H1 (cell line): ENCODE measurements at regions not wholly inside any gene's neighbourhood (a gene's known extent, or its start where the extent isn't known, plus 50 kb on each side); places are given as distances from the start of the nearest gene placed in this dataset.
A peak's percentile ranks its signal among the peaks of the same experiment; 100 is the strongest.

Source experiments
- CTCF ChIA-PET: fragments of 300-600 bp; sonication (Branson Sonifier 250); formaldehyde crosslinking; loops from one replicate; lab custom pipeline; 2021; ENCODE audit not compliant: partially characterized antibody; lab: Charles Lee
- POLR2A ChIA-PET: fragments of 300-600 bp; sonication (Branson Sonifier 250); formaldehyde crosslinking; loops from one replicate; lab custom pipeline; 2021; ENCODE audit warnings: inconsistent platforms; ENCODE audit not compliant: partially characterized antibody; lab: Charles Lee
- DNase-seq, 2 experiments: peaks; one replicate each; pipeline versions ENCODE4 v3.0.0 to v3.0.0-alpha.2; 2010 to 2022; ENCODE audit warnings: low spot score in 2 of 2, low read depth in 1 of 2, mixed read lengths in 1 of 2
- FAIRE-seq: peaks from 2 replicates; lab custom pipeline; 2011; peaks lifted over from hg19 to GRCh38; lab: Jason Lieb, UNC
- H2AFZ ChIP-seq: 2 replicates; pipeline ENCODE4 v1.8.1; 2012; ENCODE audit warnings: low read length, inconsistent platforms
- H2AK5ac ChIP-seq: 2 replicates; pipeline ENCODE4 v1.6.1; 2013; ENCODE audit warnings: low read depth, low read length
- H2BK120ac ChIP-seq: replicated peaks from 2 replicates; pipeline ENCODE3; 2013; ENCODE audit warnings: low read depth, low read length, inconsistent platforms
- H2BK12ac ChIP-seq: 2 replicates; pipeline ENCODE4 v1.6.1; 2013; ENCODE audit warnings: low read depth, low read length
- H2BK15ac ChIP-seq: 2 replicates; pipeline ENCODE4 v1.6.1; 2013; ENCODE audit warnings: low read length
- H2BK20ac ChIP-seq: 2 replicates; pipeline ENCODE4 v1.6.1; 2013; ENCODE audit warnings: low read length
- H2BK5ac ChIP-seq: 2 replicates; pipeline ENCODE4 v1.6.1; 2013; ENCODE audit warnings: low read depth, low read length
- H3K14ac ChIP-seq: 2 replicates; pipeline ENCODE4 v1.6.1; 2013; ENCODE audit warnings: inconsistent platforms; ENCODE audit not compliant: insufficient read length
- H3K18ac ChIP-seq: 2 replicates; pipeline ENCODE4 v1.6.1; 2013; ENCODE audit warnings: low read length; ENCODE audit errors: extremely low read depth
- H3K23ac ChIP-seq: 2 replicates; pipeline ENCODE4 v1.6.1; 2013; ENCODE audit warnings: inconsistent platforms; ENCODE audit not compliant: insufficient read length
- H3K23me2 ChIP-seq: 2 replicates; pipeline ENCODE4 v1.6.1; 2013; ENCODE audit warnings: low read depth, low read length
- H3K27ac ChIP-seq: 2 replicates; pipeline ENCODE4 v1.6.1; 2011; ENCODE audit warnings: low read depth, low read length, inconsistent platforms
- H3K27me3 ChIP-seq, 4 experiments: replicated peaks in 1 of 4; 1 replicate in 1 of 4; 2 replicates in 3 of 4; pipeline versions ENCODE4 v1.6.1 to v1.8.1; 2011 to 2013; ENCODE audit warnings: low read length in 3 of 4, mild to moderate bottlenecking in 3 of 4, inconsistent platforms in 2 of 4, mixed read lengths in 2 of 4, moderate library complexity in 1 of 4; ENCODE audit not compliant: control insufficient read depth in 3 of 4, insufficient read depth in 3 of 4; ENCODE audit errors: extremely low read depth in 1 of 4
- H3K36me3 ChIP-seq, 4 experiments: 2 replicates each; pipeline versions ENCODE4 v1.6.1 to v1.8.1; 2011 to 2013; ENCODE audit warnings: mild to moderate bottlenecking in 4 of 4, low read length in 3 of 4, moderate library complexity in 2 of 4, control low read depth in 1 of 4, inconsistent platforms in 1 of 4; ENCODE audit not compliant: insufficient read depth in 4 of 4, control insufficient read depth in 2 of 4
- H3K4ac ChIP-seq: replicated peaks from 2 replicates; pipeline ENCODE3; 2013; ENCODE audit warnings: low read length, low read depth, mixed read lengths, inconsistent platforms; ENCODE audit not compliant: insufficient read length
- H3K4me1 ChIP-seq, 4 experiments: replicated peaks in 1 of 4; 1 replicate in 1 of 4; 2 replicates in 3 of 4; pipeline versions ENCODE4 v1.6.1 to v1.8.1; 2011 to 2013; ENCODE audit warnings: low read length in 3 of 4, inconsistent platforms in 2 of 4, mixed read lengths in 1 of 4; ENCODE audit not compliant: insufficient read depth in 4 of 4, control insufficient read depth in 3 of 4
- H3K4me2 ChIP-seq, 2 experiments: 2 replicates each; pipeline versions ENCODE4 v1.6.1 to v1.8.1; 2011 to 2013; ENCODE audit warnings: low read depth in 2 of 2, low read length in 2 of 2, control low read depth in 1 of 2, inconsistent platforms in 1 of 2, mild to moderate bottlenecking in 1 of 2; ENCODE audit not compliant: insufficient read depth in 1 of 2
- H3K4me3 ChIP-seq, 4 experiments: fragments of 200-600, 300-600 bp in 1 of 4; sonication (generic), shearing (Covaris generic), sonication (Bioruptor Twin) in 1 of 4; 2 replicates each; pipeline versions ENCODE4 v1.5.1 to v1.8.1; 2011 to 2016; ENCODE audit warnings: low read length in 4 of 4, low read depth in 3 of 4, control low read depth in 2 of 4, inconsistent platforms in 2 of 4, mild to moderate bottlenecking in 2 of 4, mixed read lengths in 1 of 4, moderate library complexity in 1 of 4; ENCODE audit not compliant: insufficient read depth in 2 of 4; ENCODE audit errors: extremely low read depth in 1 of 4
- H3K56ac ChIP-seq: replicated peaks from 2 replicates; pipeline ENCODE3; 2013; ENCODE audit warnings: low read depth, mild to moderate bottlenecking, mixed read lengths, low read length, inconsistent platforms; ENCODE audit not compliant: insufficient read length
- H3K79me1 ChIP-seq: 2 replicates; pipeline ENCODE4 v1.6.1; 2013; ENCODE audit warnings: low read depth, low read length, control low read depth
- H3K79me2 ChIP-seq, 2 experiments: 2 replicates each; pipeline versions ENCODE4 v1.6.1 to v1.8.1; 2012 to 2013; ENCODE audit warnings: low read length in 2 of 2, mild to moderate bottlenecking in 2 of 2, inconsistent platforms in 1 of 2; ENCODE audit not compliant: insufficient read depth in 2 of 2, control insufficient read depth in 1 of 2
- H3K9ac ChIP-seq, 4 experiments: replicated peaks in 1 of 4; 1 replicate in 1 of 4; 2 replicates in 3 of 4; pipeline versions ENCODE4 v1.6.1 to v1.8.1; 2011 to 2013; ENCODE audit warnings: low read depth in 3 of 4, low read length in 3 of 4, control low read depth in 2 of 4, mild to moderate bottlenecking in 2 of 4, moderate library complexity in 2 of 4, inconsistent platforms in 1 of 4; ENCODE audit errors: extremely low read depth in 1 of 4
- H3K9me3 ChIP-seq, 2 experiments: 2 replicates each; pipeline versions ENCODE4 v1.6.1 to v1.8.1; 2012 to 2013; ENCODE audit warnings: mild to moderate bottlenecking in 2 of 2, moderate library complexity in 2 of 2, control low read depth in 1 of 2, inconsistent platforms in 1 of 2, low read depth in 1 of 2, low read length in 1 of 2, mixed read lengths in 1 of 2; ENCODE audit not compliant: insufficient read depth in 2 of 2
- H4K20me1 ChIP-seq, 2 experiments: replicated peaks in 1 of 2; 2 replicates each; pipeline versions ENCODE3 to v1.8.1; 2011 to 2013; ENCODE audit warnings: inconsistent platforms in 2 of 2, low read length in 2 of 2, mild to moderate bottlenecking in 1 of 2; ENCODE audit not compliant: insufficient read depth in 2 of 2, control insufficient read depth in 1 of 2
- H4K5ac ChIP-seq: 2 replicates; pipeline ENCODE4 v1.6.1; 2013; ENCODE audit warnings: low read length, low read depth, mixed read lengths, inconsistent platforms; ENCODE audit not compliant: insufficient read length
- H4K8ac ChIP-seq: 2 replicates; pipeline ENCODE4 v1.8.0; 2013; ENCODE audit warnings: mild to moderate bottlenecking, moderate library complexity, low read length, inconsistent platforms; ENCODE audit not compliant: insufficient read depth; ENCODE audit errors: extremely low read depth
- H4K91ac ChIP-seq: replicated peaks from 2 replicates; pipeline ENCODE3; 2013; ENCODE audit warnings: low read length, mixed read lengths, inconsistent platforms; ENCODE audit not compliant: insufficient read length
- BACH1 ChIP-seq: IDR thresholded peaks from 2 replicates; pipeline ENCODE4 v1.6.1; 2012; ENCODE audit warnings: low read length, improper control_type of control experiment
- CBX5 ChIP-seq: fragments of 300-800, 300-1000 bp; sonication (generic); IDR thresholded peaks from 2 replicates; pipeline ENCODE4 v1.7.1; 2016; ENCODE audit warnings: antibody characterized with exemption, low read length, low read depth
- CTCF ChIP-seq, 3 experiments: IDR thresholded peaks; 1 replicate in 2 of 3; 2 replicates in 1 of 3; pipeline versions ENCODE4 v1.5.1 to v1.6.1; 2011; ENCODE audit warnings: low read length in 3 of 3, mild to moderate bottlenecking in 3 of 3, inconsistent platforms in 2 of 3, low read depth in 1 of 3, moderate library complexity in 1 of 3; ENCODE audit not compliant: insufficient read depth in 1 of 3; ENCODE audit errors: control extremely low read depth in 1 of 3
- EP300 ChIP-seq, 2 experiments: IDR thresholded peaks; 1 replicate in 1 of 2; 2 replicates in 1 of 2; pipeline ENCODE4 v1.6.1; 2011 to 2012; ENCODE audit warnings: low read depth in 2 of 2, low read length in 2 of 2, mild to moderate bottlenecking in 2 of 2, borderline replicate concordance in 1 of 2, inconsistent platforms in 1 of 2, moderate library complexity in 1 of 2
- JUND ChIP-seq: IDR thresholded peaks from 2 replicates; pipeline ENCODE4 v1.6.1; 2011; ENCODE audit warnings: mild to moderate bottlenecking, improper control_type of control experiment, low read length
- POLR2A ChIP-seq, 2 experiments: IDR thresholded peaks; 1 replicate in 1 of 2; 2 replicates in 1 of 2; pipeline ENCODE4 v1.6.1; 2011; ENCODE audit warnings: low read depth in 2 of 2, low read length in 2 of 2, mild to moderate bottlenecking in 2 of 2; ENCODE audit errors: control extremely low read depth in 1 of 2
- TEAD4 ChIP-seq: IDR thresholded peaks from 2 replicates; pipeline ENCODE4 v1.6.1; 2012; ENCODE audit warnings: low read depth, low read length, inconsistent platforms, mixed read lengths
- WGBS, 2 experiments: shearing (Covaris generic) in 1 of 2; methylation state at CpG; one replicate each; pipeline versions ENCODE4 v1.1.6 to v1.1.7; 2013 to 2015; ENCODE audit warnings: low lambda C conversion rate in 2 of 2, mixed read lengths in 2 of 2, inconsistent platforms in 1 of 2, low coverage in 1 of 2, missing lambda C conversion rate in 1 of 2; ENCODE audit not compliant: insufficient replicate concordance in 2 of 2, insufficient coverage in 1 of 2, insufficient read length in 1 of 2; ENCODE audit errors: extremely low coverage in 1 of 2, missing lambda C conversion rate in 1 of 2; 5-methylcytosine and 5-hydroxymethylcytosine counted together

- H3K9ac ChIP-seq = no peak overlapping the region; a peak in 1 of 7 replicates
- no peaks in the 10 kb centered on the region; a peak in 2 of 7 replicates for H3K4me1 ChIP-seq
- no peak overlapping the region for H4K5ac ChIP-seq
- POLR2A ChIA-PET = interaction anchor here (1.3 kb wide), 1 partner anchor 9 kb away, joined by 3 read pairs; no protein-coding TSS in a partner anchor
- H2BK15ac ChIP-seq = no peak overlapping the region
- H3K4ac ChIP-seq = no peak overlapping the region
- no peak overlapping the region for H2BK20ac ChIP-seq
- H3K18ac ChIP-seq = no peak overlapping the region
- H2AK5ac ChIP-seq = no peak overlapping the region
- peak; percentile 39 for FAIRE-seq
- H2BK120ac ChIP-seq = no peak overlapping the region
- no peak overlapping the region for H3K14ac ChIP-seq
- no peak overlapping the region for H3K56ac ChIP-seq
- H3K4me2 ChIP-seq = no peak overlapping the region
- no peak overlapping the region for H4K91ac ChIP-seq
- CTCF ChIA-PET = interaction anchor here (0.6 to 3.1 kb wide), 6 partner anchors 8 to 835 kb away, joined by 3 to 23 read pairs (median 5); no protein-coding TSS in a partner anchor
- H3K23ac ChIP-seq = no peak overlapping the region
- H3K79me2 ChIP-seq = no peaks in the 10 kb centered on the region
- H3K9me3 ChIP-seq = no peaks in the 10 kb centered on the region
- H4K20me1 ChIP-seq = no peaks in the 10 kb centered on the region
- 91% methylated on average over 6 of the region's 6 CpGs; no CpG with 5 or more reads in 1 of the 2 experiments for WGBS, 2 experiments
- H2BK12ac ChIP-seq = no peak overlapping the region
- TF ChIP-seq JUND (no peak), EP300 (IDR thresholded peaks at IDR 0.05; ENCODE audit: borderline replicate concordance in 1 of 2, low read depth in 2 of 2, low read length in 2 of 2) (no peak), BACH1 (no peak), POLR2A (IDR thresholded peaks at IDR 0.05; ENCODE audit: control extremely low read depth in 1 of 2, low read depth in 2 of 2, low read length in 2 of 2) (no peak), TEAD4 (no peak), CBX5 (no peak), CTCF (IDR thresholded peaks at IDR 0.05; ENCODE audit: control extremely low read depth in 1 of 3, insufficient read depth in 1 of 3, low read depth in 1 of 3, low read length in 3 of 3) (no peak)
- H2AFZ ChIP-seq = no peak overlapping the region
- H4K8ac ChIP-seq = no peak overlapping the region
- H3K23me2 ChIP-seq = no peaks in the 10 kb centered on the region
- DNase-seq = no peak
- no peaks in the 10 kb centered on the region; a peak in 1 of 7 replicates for H3K27me3 ChIP-seq
- no peak overlapping the region for H2BK5ac ChIP-seq
- H3K79me1 ChIP-seq = no peaks in the 10 kb centered on the region
- H3K36me3 ChIP-seq = no peaks in the 10 kb centered on the region
- H3K27ac ChIP-seq = no peak overlapping the region
- no peak overlapping the region for H3K4me3 ChIP-seq
Observed at GRCh38 chr2:217642944-217643343, 359.9 kb downstream of the TNS1 start.
